Vagina (tissue), 2 donors: ENCODE measurements at regions not wholly inside any gene's neighbourhood (a gene's known extent, or its start where the extent isn't known, plus 50 kb on each side); places are given as distances from the start of the nearest gene placed in this dataset.

Experiments used
- POLR2A ChIP-seq, 2 donors: fragments of 450-650 bp; IDR thresholded peaks; one replicate each; pipeline ENCODE4 v1.6.1; 2017; ENCODE audit warnings: antibody characterized with exemption in 2 of 2, mild to moderate bottlenecking in 2 of 2, moderate library complexity in 2 of 2
- POLR2AphosphoS5 ChIP-seq, 2 donors: sonication (generic); formaldehyde crosslinking; IDR thresholded peaks; one replicate each; pipeline ENCODE4 v1.9.0; 2017; ENCODE audit warnings: antibody characterized with exemption in 2 of 2, mild to moderate bottlenecking in 2 of 2, low read depth in 1 of 2; ENCODE audit not compliant: insufficient read depth in 1 of 2
- TF ChIP-seq, protein P1 (sequence below), 3 experiments: fragments of 450-650 bp in 2 of 3; fragments of 200-600 bp in 1 of 3; sonication (generic) in 1 of 3; IDR thresholded peaks; one replicate each; pipeline ENCODE4 v1.5.1; 2017 to 2019; ENCODE audit warnings: antibody characterized with exemption in 3 of 3, mild to moderate bottlenecking in 2 of 3, moderate library complexity in 2 of 3

DNA sequence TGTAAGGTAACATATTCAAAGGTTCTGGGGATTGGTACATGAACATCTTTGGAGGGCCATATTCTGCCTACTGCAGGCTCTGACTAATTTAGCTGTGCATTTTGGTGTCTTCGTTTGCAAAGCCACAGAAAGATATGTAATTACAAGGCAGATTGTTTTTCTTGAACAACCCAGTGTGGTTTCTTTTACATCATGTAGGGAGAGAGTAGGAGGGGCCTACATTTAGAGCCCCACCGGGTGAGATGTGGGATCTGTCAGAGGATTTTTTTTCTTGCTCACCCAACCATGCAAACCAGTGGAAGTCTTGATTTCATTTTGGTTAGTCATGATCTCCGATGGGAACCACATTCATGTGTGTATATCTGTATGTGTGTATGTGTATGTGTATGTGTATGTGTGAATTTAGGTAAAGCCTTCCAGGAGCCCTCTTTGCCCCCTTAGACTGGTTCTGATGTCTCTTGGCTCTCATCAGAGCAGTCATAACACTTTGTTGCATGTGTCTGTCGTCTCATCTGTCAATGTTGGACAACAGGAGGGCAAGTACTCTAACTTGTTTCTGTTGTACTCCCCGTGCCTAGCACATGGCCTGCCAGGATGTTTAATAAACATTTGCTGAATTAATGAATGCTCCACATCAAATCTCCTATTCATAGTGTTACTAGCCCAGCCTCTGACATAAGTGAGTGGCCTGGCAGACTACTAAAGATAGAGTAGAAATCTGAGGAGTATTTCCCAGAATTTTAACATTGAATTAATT, 239.9 kb downstream of the MTX2 start:
- TF ChIP-seq, protein P1, sequence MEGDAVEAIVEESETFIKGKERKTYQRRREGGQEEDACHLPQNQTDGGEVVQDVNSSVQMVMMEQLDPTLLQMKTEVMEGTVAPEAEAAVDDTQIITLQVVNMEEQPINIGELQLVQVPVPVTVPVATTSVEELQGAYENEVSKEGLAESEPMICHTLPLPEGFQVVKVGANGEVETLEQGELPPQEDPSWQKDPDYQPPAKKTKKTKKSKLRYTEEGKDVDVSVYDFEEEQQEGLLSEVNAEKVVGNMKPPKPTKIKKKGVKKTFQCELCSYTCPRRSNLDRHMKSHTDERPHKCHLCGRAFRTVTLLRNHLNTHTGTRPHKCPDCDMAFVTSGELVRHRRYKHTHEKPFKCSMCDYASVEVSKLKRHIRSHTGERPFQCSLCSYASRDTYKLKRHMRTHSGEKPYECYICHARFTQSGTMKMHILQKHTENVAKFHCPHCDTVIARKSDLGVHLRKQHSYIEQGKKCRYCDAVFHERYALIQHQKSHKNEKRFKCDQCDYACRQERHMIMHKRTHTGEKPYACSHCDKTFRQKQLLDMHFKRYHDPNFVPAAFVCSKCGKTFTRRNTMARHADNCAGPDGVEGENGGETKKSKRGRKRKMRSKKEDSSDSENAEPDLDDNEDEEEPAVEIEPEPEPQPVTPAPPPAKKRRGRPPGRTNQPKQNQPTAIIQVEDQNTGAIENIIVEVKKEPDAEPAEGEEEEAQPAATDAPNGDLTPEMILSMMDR (IDR thresholded peaks at IDR 0.05), result no peak
- no peak for TF ChIP-seq POLR2A (IDR thresholded peaks at IDR 0.05)
- TF ChIP-seq POLR2AphosphoS5 (IDR thresholded peaks at IDR 0.05; ENCODE audit: insufficient read depth in 1 of 2, low read depth in 1 of 2), result no peak
